Astrocyte of the spinal cord (primary cell): ENCODE measurements at regions not wholly inside any gene's neighbourhood (a gene's known extent, or its start where the extent isn't known, plus 50 kb on each side); places are given as distances from the start of the nearest gene placed in this dataset.

ENCODE experiments used
- DNase-seq: peaks from one replicate; pipeline ENCODE4 v3.0.0; 2011; ENCODE audit warnings: low read depth, low spot score
- H3K4me3 ChIP-seq: 2 replicates; pipeline ENCODE4 v1.5.1; 2011; ENCODE audit warnings: low read depth, mild to moderate bottlenecking, low read length, moderate library complexity
- in situ Hi-C: cut with HindIII; loops from 2 replicates; pipeline ENCODE4 v1.10.0; 2017; ENCODE audit warnings: low sequenced_read_pairs
- TF ChIP-seq, protein P1 (sequence below): IDR thresholded peaks from 2 replicates; pipeline ENCODE4 v1.5.1; 2012; ENCODE audit warnings: low read depth, mild to moderate bottlenecking, low read length, inconsistent platforms

DNA sequence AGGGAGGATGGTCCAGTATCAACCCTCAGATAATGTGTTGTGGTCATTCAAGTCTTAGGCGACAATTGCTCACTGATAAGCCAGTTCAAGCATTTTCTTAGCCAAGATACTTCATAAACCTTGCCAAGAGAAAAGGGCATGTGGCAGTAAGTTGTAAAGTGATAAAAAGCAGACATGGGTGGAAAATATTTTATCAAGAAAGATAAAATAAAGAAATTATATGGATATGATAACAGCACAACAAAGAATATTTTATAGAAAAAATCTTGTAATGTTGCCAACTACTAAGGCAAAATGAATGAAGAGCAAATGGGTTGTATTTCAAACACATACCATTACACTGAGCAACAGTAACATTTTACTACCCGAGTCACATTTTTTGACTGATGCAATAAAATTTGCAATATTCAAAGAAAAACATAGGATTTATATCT lies 217.4 kb upstream of the PITX2 start:
- in situ Hi-C loops: no loop called here
- no peak overlapping the region for H3K4me3 ChIP-seq
- DNase-seq: peak; percentile 40
- TF ChIP-seq, protein P1, sequence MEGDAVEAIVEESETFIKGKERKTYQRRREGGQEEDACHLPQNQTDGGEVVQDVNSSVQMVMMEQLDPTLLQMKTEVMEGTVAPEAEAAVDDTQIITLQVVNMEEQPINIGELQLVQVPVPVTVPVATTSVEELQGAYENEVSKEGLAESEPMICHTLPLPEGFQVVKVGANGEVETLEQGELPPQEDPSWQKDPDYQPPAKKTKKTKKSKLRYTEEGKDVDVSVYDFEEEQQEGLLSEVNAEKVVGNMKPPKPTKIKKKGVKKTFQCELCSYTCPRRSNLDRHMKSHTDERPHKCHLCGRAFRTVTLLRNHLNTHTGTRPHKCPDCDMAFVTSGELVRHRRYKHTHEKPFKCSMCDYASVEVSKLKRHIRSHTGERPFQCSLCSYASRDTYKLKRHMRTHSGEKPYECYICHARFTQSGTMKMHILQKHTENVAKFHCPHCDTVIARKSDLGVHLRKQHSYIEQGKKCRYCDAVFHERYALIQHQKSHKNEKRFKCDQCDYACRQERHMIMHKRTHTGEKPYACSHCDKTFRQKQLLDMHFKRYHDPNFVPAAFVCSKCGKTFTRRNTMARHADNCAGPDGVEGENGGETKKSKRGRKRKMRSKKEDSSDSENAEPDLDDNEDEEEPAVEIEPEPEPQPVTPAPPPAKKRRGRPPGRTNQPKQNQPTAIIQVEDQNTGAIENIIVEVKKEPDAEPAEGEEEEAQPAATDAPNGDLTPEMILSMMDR: no peak

- no peak for DNase-seq
- no peak overlapping the region for H3K4me3 ChIP-seq
- in situ Hi-C loops: no loop called here
- TF ChIP-seq, protein P1: no peak
Observed at GRCh38 chr4:110848787-110849186, 225.9 kb upstream of the PITX2 start.

DNA sequence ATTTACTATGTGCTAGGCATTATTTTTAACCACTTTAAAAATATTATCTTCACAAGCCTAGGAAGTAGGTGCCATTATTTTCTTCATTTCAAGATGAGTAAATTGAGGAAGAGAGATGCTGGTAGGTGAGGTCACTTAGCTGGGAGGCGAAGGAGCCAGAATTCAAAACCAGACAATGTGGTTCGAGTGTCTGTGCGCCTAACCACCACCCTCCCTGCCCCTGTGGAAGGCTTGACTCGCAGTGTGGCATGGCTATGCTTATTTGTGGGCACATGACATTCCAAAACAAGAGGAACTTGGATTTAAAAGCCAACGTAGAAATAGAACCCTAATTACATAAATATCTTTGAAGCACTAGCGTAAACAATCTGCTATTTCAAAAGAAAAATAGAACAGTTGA lies 226.6 kb upstream of the PITX2 start:
- H3K4me3 ChIP-seq: no peak overlapping the region
- in situ Hi-C loops: no loop called here
- DNase-seq: no peak
- TF ChIP-seq, protein P1: no peak

- DNase-seq: no peak
- in situ Hi-C loops: no loop called here
- H3K4me3 ChIP-seq: no peak overlapping the region
- TF ChIP-seq, protein P1: no peak
Observed at GRCh38 chr4:110850461-110851442, 227.9 kb upstream of the PITX2 start.

DNA sequence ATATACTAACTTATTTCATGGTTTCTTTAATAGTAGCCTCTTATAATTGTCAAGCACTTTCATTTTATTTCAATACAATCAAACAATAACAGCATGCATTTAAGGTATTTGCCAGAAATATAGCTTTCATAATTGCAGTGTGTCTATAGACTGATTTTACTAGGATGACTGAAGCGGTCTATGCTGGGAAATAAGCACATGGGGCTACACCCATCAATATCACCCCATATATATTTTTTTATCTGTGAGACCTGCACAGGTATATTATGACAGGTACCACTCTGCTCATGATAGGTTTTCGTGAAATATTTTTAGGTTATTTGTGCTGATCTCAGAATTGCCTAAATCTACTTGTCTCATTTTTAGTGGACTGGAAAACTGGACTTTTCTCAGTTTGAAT lies 229.1 kb upstream of the PITX2 start:
- DNase-seq: no peak
- TF ChIP-seq, protein P1: no peak
- in situ Hi-C loops: no loop called here
- H3K4me3 ChIP-seq: no peak overlapping the region

DNA sequence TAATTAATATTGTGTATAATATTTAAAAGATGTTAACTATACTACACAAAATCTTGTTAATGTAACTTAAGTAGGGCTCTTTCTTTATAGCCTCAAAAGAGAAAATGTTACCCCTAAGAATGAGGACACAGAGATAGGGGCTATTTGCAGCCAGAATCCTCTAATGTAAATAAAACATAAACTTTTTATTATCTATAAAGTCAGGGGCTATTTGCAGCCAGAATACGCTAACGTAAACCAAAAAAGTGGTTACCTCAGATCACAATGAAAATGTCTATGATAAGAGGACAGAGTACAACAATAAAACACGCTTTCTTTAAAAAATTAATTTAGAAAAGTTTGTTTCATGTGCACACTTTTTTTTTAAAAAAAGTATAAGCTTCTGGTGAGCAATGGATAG lies 229.9 kb upstream of the PITX2 start:
- in situ Hi-C loops: no loop called here
- DNase-seq: no peak
- TF ChIP-seq, protein P1: no peak
- no peak overlapping the region for H3K4me3 ChIP-seq
